NCI-H774 (cell line): ENCODE measurements at regions not wholly inside any gene's neighbourhood (a gene's known extent, or its start where the extent isn't known, plus 50 kb on each side); places are given as distances from the start of the nearest gene placed in this dataset.

Experiments used
- DNase-seq: peaks from one replicate; lab custom pipeline; 2025; lab: John Stamatoyannopoulos, UW

DNA sequence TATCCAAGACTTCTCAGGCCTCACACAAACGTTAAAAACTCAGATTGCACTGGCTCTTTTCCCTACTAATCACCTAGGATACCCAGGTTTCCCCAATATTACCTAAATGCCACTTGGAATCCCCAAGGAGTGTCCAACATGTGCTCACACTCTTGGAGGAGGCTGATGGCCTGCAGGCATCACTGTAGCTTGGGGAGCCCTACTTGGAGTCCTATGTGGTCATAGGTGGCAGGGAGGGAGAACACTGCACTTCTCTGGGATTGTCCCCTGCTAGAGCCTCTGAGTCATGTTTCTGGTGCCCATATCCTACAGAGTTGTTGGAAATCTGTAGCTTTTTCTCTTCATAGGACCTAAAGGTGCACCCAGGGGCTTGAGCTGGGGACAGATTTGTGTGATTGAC is 433.7 kb downstream of the ARHGEF28 start:
- DNase-seq: no peak

DNA sequence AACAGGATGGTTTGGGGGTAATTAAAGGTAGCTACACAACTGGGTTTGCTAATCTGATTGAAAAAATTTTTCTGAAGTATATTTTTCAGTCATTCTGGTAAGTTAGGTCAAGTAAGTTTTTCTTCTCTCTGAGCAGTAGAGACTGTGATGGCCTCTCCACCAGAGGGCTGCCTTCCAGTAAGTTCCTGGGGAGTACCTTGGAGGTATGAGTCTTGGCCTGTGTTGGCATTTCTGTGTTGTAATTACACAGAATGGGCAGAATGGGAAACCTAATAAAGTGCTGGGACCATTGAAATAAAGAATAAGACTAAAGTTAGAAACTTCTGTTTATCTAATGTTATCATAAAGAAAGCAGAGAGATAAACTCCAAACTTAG is 430.8 kb downstream of the ARHGEF28 start:
- DNase-seq: no peak

DNA sequence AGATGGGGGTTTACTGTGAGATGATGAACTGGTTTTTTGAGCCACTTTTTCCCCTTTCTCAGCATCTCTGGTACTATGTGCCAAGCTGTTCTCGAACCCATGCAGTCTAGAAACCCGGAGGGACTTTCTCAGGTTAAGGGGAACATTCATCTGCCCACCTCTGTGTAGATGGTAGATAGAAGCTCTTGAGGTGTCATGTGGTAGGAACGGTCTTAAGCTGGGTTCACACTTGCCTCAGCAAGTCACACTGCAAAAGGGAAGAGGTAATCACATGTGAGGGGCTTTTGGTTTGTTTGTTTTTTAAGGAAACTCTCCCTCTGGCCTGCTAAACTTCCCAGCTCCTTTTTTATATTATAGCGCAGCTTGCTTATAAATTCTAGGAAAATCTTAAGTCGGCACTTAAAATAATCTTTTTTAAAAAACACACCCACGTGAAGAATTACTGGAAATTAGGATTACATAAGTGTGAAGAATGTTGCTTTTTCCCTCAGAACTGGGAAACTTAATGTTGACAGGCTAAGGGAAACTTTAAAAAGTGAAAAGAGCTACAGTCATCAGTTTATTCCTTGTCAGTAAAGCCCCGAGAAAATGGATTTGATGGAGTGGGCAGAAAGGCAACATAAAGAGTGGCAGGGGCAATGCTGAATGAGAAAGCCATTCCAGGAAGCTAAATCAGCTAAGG is 430.3 kb downstream of the ARHGEF28 start:
- no peak for DNase-seq

DNA sequence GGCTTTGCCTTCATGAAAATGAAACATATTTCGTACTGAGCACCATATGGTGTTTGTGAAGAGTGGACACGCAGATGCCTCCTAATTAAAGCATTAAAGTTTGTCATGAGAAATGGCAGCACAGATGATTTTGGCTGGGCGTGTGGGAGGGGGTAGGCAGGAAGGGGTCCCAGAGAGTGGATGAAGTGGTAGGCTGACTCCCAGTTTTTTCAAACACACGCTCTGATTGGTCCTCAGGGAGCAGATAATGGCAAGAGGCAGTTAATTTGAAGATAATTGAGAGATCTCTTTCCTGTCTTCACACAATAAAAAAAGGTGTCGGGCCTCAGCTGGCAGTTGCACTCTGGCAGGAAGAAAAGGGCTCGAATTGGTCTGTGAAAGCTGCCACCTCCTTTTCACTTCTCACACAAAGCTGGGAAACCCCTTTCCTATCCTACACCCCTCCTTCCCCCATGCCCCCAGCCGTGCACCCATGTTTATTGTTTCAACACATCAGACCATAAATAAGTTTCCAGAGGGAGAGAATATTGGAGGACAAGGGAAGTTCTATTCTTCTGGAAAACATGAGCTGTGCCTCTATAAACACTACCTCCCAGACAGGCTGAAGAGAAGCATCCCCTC is 429.6 kb downstream of the ARHGEF28 start:
- no peak for DNase-seq

DNA sequence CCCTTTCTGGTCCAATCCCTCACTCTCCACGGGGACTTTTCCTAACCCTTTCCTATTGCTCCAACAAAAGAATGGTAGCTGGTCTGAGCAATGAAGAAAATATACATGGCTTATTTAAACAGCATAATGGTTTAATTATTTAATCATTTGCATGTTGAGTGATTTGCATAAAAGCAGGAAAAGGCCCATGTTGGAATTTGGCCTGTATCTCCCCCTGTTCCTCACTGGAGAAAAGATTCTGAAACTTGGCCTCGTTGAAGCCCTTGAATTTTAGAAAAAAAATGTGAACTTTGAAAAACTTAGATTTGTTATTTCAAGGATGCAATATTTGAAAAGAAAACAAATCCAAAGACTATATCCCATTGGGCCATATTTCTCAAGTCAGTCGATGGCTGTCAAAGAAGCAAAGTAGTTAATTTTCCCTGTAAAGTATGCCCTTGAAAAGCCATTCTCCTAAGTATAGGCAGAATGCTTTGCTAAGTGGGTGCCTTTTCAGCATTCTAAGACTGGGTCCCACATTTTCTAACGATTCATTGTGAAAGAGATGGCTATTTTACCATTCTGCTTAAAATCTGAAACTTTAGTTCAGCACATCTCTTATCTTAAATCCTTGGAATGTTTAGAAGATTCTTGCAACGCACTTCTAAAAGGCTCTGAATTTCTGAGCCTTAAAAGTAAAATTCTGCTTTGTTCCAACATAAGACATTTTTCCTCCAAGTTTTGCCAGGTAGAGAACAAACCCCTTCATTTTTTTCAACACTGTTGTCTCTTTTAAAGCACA is 428.8 kb downstream of the ARHGEF28 start:
- no peak for DNase-seq

DNA sequence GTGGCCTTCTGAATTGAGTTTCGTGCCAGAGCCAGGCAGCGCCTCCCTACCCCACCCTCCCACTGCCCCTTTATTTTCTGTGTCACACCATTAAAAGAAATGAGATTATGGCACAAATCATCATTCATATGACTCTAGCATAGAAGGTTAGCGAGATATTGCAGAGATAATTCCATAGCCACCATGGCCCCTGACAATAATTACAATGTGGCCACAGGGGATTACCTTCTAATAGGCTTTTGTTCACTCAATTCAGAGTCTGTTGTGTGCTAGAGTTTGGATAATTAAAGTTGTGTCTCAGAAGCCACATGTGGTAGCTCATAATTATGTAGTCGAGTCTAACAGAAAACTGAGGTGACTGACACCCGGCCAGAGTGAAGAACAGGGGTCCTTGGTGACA is 428.1 kb downstream of the ARHGEF28 start:
- DNase-seq: no peak

DNA sequence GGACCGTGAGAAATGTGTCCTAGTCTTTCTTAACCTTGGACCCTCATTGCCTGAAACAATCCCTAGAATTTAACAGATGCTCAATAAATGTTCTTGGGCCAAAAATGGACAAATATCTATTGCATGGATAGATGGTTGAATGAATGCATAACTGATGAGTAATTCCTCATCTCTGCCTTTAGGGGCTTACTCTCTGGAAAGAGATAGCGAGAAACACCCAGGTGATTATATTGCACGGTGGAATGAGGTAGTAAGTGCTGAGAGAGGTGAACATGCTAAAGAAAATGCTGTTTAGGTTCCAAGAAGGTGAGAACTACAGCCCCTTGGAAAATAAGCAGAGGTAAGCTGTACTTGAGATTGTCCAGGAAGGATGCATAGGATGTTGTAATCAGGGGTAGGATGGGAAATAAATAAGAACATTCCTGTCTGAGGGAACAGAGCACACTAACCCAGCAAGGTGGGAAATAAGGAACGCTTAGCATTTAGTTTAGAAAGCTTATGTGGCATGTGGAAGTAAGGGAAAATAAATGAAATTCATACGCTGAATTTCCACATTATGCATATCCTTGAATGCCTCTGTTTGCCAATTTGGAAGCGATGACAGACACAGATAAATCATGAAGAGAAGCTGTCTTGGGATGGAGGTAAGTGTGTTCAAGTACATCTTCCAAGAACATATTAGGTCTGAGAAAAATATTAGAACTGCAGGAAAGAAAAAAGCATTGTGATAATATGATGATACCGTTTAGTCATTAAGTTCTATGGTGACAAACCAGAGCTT is 426.6 kb downstream of the ARHGEF28 start:
- no peak for DNase-seq

DNA sequence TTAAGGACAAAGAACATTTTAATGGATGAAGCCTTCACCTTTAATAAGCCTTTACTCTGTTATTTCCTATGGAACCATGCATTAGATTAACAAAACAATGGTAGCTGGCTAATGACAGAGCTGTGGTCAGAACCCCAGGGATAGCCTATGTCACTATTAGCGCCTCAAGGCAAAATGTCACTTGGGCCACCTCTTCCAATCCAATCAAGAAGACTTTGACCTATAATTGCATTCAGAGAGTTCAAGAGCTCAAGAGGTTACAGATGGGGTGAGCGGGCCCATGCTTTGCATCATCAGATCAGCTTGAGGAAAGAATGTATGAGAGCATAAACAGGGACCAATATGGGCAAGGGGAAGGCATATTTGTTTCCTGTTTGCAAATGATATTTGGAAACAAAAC is 425.1 kb downstream of the ARHGEF28 start:
- no peak for DNase-seq

DNA sequence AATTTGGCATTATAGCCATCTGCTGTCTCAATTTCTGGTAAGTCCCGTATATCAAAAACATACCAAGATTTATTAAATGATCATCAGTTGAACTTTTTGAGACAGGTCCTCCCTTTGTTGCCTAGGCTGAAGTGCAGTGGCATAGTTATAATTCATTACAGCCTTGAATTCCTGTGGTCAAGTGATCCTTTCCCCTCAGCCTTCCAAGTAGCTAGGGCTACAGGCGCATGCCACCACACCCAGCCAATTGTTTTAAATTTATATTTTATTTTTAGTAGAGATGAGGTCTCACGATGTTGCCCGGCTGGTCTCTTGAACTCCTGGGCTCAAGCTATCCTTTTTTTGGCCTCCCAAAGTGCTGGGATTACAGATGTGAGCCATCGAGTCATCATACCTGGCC is 418.9 kb downstream of the ARHGEF28 start:
- no peak for DNase-seq

DNA sequence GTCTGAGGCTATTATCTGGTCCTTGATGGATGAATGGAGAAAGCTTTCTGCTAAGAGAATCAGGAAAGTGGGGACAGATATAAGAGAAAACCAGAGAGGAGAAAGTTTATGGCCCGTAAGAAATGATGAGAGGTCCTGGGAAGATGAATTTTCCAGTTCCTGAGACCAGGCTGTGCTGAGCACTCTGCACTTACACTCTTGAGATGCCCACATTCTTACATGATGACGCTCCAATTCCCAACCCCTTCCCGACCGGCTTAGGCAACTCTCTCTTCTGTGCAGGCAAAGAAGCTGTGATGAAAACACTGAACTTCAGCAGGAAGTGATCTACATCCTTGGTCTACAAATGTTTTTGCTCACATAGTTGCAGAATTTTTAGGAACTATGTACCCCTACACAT is 417.0 kb downstream of the ARHGEF28 start:
- DNase-seq: no peak

DNA sequence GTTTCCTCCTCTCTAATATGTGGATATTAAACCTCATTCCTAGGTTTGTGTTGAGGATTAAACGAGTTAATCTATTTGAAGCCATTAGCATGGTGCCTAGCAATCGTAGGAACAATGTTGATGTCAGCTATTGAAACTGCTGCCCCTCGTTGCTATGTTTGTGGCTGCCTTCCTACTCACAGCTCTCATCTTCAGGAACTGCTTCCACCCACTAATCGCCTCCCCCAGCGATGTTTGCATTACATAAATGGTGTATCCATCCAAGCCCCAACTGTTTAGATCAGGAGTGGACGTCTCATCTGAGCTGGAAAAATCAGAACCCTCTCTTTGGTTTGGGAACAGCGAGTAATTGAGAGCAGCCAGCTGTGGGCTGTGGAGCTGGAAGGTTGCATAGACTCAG is 416.6 kb downstream of the ARHGEF28 start:
- DNase-seq: no peak

DNA sequence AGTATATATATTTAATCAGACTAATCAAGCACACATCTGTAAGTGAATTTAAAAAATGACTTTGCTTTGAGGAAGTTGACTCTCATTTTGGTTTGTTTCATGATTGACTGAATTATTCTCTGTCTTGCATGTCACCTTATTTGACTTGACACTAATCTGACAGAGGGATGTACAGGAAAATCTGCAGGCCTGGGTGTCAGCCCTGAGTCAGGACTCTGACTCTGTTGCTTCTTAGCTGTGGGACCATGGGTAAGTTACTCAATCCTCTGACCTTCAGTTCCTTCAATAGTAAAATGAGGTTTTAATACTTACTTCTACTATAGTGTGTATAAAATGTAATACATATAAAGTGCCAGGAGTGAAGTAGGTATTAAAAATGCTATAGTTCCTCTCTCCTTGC is 415.9 kb downstream of the ARHGEF28 start:
- no peak for DNase-seq

DNA sequence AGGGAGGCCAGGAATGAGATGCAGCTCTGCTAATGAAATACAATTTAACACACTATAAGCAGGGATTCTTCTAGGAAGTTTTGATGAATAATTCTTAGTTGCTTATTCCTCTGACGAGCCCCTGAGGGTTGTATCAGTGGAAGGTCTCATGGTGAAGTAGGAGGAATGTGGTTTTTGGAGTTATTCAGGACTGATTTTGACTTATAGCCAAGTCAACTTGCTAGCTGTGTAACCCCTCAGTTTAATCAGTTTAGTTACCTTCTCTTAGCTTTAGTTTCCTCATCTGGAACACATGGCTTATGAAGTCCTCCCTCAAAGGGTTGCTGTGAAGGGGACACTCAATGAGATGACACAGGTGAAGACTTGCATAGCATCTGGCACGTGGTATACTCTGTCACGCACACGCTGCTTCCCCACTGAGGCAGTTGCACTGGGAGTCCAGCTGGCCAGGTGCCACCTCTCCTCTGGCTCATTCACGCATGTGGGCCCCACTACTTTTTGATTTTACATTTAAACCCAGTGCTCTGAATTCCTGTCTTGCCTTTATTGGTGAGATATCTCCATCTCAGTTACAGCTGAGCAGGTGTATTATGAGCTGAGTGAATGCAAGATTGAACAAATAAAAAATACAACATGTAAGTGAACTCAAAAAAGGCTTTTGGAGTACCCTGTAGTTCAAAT is 415.0 kb downstream of the ARHGEF28 start:
- DNase-seq: peak; percentile 18

DNA sequence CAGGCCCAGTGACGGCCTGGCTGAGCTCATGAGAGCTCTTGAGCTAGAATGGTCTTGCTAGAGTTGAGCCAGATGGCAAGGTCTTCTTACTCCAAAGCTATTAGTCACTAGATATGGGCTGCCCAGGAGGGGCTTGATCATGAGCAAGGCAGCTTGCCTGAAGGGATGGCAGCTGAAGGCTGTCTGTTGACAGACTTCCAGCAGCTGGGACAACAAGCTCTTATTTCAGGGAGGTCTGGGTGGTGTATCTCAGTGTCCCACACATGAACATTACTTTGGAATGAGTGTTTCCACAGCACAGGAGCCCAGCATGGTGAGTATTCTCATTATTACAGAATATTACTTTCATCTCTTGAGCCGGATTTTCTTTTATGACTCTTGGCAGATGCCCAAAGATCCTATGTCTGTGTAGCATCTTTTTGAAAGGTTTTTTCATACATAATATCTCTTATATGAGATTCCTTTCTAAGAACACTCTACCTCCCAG is 414.1 kb downstream of the ARHGEF28 start:
- DNase-seq: peak; percentile 21

DNA sequence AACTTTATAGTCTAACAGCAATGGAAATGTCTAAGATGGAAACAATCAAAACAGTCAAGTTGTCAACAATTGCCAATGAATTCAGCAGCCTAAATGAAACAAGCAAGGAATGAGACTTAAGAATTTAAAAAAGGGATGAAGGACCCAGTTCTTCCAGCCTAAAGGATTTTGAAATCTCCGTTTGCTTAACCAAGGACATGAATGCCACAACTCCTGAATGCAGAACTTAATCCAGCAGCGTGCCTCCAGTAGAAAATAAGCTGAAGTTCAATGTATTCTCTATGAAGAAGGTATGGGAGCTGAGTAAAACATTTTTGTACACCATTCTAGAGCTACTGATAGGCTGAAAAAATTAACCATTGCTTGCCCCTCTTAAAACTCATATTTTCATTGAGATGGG is 411.3 kb downstream of the ARHGEF28 start:
- DNase-seq: no peak

DNA sequence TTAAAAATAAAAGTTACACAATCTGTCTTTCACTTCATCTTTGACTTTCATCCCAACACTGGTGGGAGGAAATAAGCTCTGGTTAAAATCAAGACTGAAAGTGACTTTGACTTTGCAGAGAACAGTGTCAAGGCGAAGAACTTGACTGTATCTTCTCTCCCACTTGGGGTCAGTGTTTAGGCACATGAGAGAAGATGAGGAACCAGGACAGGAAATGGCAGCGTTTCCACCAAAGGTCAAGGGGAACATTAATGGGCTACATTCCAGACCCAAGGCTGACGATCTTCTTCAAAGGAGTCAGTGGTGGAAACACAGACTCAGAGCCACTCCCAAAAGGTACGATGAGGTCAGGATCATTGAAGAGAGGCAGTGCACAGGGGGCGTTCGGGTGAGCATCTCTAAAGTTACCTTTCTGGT is 409.5 kb downstream of the ARHGEF28 start:
- DNase-seq: peak; percentile 51

DNA sequence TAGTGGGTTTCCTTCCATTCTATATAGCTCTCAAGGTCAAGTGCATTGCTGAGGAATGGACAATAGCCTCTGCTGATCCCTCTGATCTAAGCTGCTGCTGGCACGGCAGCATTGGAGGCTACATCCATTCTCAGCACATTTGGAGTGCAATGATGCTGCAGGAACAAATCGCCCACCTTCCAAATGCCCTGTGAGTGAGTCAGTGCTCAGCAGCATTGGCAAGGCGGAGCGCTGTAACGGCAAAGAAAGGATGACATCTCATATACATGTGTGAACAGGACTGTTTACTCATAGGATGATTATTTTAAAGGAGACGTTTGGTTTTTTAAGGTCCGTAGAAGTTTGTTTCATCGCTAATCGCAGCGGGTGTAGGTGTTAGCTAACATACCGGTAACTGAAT is 408.7 kb downstream of the ARHGEF28 start:
- no peak for DNase-seq

DNA sequence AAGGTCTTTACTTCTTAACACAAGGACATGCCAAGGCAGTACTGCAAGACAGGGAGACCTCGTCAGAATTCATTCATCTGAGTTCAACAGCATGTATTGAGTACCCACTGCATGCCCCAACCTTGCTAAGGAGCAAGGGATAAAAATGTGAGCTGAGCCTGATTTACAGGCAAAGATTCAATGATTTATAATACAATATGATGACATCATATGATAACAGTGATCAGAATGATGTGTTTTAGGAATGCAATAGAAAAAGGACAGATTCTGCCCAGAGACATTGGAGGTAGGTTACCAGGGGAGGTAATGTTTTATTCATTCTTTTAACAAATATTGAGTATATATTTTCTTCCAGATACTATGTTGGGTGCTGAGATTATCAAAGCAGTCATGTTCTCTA is 406.6 kb downstream of the ARHGEF28 start:
- no peak for DNase-seq

DNA sequence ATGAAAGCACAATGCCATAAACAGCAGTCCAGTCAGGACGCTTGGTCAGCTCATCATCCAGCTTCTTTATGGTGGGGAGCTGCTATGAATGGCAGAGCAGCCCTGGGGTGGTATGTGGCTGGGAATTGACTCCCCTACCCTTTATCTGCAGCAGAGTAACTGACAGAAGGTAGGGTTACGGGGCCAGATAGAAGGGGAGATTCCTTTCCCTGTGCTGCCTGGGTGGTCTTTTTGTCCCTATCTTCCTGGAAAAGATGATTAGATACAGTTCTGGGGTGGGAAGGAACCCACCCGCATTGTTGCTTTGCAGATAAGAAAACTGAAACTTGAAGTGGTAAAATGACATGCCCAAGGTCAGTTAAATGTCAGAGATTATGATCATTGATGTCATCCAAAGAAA is 405.5 kb downstream of the ARHGEF28 start:
- no peak for DNase-seq

DNA sequence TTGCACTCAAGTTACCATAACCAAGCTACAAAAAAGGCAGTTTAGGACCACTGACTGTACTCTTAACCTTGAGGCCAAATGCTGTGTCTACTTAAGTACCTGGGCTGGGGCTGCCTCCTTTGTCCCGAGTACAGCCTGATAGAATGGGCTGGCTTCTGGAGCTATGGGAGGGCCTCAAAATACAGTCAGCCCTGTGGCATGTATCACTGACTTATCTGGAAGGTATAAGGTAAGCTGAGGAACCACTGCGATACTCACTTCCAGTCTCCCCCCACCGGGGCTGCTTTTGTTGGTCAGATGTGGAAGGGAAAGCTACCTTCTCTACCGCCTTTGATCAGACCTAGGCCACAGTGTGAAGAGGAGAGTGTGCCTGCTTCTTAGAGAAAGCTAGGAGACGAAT is 404.8 kb downstream of the ARHGEF28 start:
- DNase-seq: no peak

DNA sequence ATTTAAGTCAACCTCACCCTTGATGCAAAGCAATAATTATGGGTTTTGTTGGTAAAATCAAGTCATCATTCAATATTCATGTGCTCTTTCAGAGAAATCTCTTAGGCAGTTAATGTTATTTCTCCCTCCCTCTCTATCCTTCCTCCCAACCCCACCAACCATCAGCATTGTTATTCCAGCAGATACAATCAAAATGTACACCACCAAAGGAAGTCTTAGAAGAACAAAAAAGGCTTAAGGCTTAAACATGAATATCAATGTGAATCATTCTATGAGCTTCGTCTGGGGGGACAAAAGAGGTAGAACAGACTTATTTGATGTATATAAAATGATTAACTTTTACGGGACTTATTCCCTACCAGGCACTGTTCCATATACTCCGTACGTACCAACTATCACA is 404.4 kb downstream of the ARHGEF28 start:
- DNase-seq: no peak

DNA sequence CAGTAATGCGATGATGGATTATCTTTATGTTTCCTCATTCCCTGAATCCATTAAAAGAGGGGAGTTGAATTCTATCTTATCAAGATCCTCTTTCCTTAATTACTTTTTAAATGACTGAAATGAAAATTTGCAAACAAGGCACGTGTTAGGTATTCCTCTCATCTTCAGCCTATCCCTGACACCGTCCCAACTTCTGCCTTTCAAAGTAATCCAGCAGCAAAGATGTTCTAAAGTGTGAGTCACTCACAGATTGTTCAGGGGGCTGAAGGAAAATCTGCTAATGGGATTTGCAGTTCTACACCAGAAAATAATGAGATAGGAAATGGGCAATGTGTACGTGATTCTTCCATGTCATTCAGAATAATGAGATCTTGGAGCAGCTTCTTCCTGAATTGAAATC is 403.0 kb downstream of the ARHGEF28 start:
- no peak for DNase-seq
